Endothelial cell of hepatic sinusoid (primary cell): ENCODE measurements at regions not wholly inside any gene's neighbourhood (a gene's known extent, or its start where the extent isn't known, plus 50 kb on each side); places are given as distances from the start of the nearest gene placed in this dataset.
"Not testable (repeated sequence)": the region's sequence is repeated elsewhere in the genome, so short reads cannot be mapped to it uniquely, and the experiment has no call there.

ENCODE experiments used
- in situ Hi-C: cut with HindIII; loops from 2 replicates; pipeline ENCODE4 v1.10.0; 2017; ENCODE audit warnings: low sequenced_read_pairs

DNA sequence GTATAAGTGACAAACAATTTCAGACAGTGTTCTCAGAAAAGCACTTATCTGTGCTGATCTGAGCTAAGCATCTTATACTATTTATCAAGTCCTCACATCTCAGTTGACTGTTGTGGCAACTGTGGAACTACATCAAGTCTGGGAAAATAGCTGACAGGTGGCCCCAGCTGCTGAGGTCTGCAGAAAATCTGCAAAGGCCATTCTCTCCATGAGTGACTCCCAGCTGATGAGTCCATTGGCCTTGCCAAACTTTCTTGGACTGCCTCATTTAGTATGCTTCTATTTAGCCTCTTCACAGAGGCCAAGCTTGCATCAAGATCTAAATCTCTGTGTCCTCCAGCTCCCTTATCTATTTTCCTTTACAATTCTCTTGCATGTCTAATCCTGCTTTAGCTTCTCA is 174.5 kb upstream of the RBM19 start:
- in situ Hi-C loops, result no loop called here

DNA sequence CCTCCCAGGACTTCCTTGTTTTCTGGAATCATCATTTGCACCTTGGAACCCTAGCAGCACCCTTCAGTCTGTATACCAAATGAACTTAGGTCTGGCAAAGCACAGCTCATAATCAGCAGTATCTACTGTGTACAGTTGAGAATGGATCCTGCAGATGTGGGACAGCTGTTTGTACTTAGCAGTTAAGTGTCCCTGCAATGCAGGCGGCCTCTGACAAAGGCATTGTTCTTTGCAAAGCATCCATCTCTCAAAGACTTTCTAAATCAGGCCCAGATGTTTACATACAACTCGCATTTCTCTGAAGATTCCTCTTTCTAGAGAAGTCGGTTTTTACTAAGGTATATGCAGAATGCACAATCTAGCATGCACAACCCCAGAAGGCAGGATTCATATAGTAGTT is 170.5 kb upstream of the RBM19 start:
- in situ Hi-C loops, result no loop called here

DNA sequence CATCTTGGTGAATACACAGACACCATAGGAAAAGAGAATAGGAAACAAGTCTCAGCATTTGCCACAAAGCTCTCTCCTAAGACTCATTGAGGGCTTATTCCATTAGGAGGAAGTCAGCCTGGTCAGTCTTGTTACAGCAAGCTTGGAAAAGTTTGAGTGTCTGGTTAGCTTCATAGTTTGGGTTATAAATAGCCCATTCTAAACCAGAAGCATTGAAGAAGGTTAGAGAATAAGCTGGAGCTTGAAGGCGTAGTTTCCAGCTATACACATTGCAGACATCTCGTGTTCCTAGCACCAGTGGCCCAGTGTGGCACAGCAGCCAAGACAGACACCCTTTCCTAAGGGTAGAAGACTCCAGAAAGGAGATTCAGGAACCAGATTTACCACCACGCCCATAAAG is 168.8 kb upstream of the RBM19 start:
- in situ Hi-C loops, result no loop called here

DNA sequence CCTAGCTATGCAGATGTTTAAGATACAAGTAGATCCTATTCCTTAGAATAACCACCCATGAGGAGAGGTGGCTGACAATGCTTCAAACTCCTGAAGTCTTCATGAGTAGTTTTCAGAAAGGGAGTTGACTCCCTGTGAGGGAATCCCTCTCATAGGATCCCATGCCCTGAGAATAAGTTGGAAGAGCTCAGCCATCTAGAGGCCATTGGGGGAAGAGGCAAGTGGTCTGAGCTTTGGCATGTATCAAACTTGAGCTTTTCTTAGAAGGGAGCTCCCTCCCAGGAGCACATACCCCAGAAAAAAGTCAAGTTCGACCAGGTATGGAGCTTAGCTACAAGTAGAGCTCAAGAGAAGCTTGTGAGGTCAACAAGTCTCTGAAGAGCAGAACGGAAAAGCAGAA is 165.7 kb upstream of the RBM19 start:
- in situ Hi-C loops, result no loop called here

DNA sequence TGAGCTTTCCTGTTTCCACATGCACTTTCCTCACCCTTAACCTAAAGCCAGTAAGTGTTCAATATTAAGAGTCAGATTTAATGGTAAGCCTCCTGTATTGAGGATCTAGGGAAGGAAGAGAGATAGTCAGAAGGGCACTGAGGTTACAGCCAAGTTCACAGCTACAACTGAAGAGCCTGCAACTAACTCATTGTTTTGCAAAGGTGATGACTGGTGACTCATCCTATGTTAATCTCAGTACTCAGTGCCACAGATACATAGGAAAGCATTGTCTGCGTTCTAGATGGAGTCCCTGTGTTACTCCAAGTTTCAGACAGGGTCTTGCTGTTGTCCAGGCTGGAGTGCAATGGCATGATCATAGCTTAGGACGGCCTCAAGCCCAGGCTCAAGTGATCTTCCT is 157.0 kb upstream of the RBM19 start:
- in situ Hi-C loops, result no loop called here

DNA sequence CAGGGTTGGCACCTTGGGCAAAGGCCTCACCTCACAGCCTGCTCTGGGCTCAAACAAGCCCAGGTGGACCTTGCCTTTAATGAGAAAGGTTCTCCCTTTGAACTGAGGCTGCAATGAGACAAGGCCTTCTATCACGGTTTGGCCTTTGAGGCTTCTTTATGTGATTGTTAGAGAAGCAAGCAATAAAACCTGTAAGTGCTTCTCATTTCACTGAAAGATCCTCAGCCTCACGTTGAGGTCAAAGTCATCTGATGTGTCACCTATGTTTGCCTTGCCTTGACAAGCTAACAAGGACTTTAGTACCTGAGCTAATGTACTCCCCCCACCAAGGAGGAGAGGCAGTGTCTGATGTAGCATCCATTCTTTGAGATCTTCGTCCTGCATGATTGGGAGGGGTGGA is 155.9 kb upstream of the RBM19 start:
- in situ Hi-C loops, result no loop called here

DNA sequence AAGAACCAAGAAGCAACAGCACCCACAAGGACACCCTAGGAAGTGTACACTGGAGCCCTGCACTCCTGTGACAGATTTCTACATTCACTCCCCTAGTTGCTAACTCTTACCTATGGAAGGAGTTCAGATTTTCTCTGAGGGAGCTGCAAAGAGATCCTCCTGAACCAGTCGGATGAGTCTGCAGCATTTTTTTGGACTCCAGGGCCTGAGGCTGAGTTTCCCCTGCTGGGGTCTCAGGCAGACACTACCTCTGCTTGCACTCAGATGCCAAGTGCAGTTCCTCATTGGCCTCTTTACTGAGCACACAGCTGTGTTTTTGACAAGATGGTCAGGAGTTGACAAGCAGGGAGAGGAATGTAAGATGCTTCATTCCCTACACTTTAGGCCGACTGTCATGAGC is 153.2 kb upstream of the RBM19 start:
- in situ Hi-C loops, result no loop called here

DNA sequence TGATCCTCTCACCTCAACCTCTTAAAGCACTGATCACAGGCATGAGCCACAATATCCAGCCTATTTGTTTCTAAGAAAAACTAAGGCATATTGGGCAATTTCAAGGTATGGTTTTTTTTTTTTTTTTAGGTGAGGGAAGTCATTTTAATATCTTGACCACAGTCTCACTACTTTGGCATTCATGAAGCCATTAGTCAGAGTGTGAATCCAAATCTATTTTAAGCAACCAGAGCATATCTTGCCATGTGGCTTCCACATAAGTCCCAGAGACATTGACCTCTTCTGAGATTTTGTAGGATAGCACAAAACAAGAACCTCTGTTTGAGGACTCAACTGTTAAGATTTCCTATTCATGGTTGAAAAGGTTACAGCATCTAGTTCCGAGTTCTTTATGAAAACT is 130.3 kb upstream of the RBM19 start:
- in situ Hi-C loops, result no loop called here

DNA sequence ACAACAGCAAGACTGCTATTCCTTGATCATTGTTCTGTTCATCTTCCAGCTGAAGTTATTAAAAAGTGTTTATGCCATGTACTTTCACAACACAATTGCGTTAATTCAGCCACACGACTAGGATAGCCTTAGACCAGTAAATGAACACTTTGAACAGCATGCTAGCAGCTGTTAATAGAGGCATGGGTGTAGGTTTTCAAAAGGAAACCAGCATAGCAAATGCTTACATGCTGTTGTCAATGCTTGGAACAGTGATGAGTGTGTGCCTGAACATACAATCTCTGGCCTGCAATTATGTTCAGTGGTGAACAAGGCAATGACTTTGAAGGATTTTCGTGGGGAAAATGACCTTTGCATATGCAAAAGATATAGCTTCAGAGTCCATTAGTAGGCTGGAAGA is 127.4 kb upstream of the RBM19 start:
- in situ Hi-C loops, result no loop called here

DNA sequence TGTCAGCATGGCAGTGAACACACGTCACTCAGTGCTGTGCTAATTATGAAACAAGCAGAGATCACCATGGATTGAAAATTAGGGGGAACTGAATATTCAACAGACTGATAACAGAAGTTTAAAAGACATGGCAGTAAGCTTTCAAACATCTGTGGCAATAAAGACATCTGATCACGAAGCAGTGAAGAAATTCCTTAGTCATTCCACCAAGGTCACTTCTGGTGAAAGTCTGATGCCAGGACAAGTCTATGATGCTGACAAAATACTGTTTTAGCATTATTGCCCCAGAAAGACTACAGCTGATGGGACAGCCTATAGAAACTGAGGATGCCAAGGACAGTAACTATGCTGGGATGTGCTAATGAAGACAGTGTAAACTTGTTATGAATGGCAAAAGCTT is 126.9 kb upstream of the RBM19 start:
- in situ Hi-C loops, result no loop called here

DNA sequence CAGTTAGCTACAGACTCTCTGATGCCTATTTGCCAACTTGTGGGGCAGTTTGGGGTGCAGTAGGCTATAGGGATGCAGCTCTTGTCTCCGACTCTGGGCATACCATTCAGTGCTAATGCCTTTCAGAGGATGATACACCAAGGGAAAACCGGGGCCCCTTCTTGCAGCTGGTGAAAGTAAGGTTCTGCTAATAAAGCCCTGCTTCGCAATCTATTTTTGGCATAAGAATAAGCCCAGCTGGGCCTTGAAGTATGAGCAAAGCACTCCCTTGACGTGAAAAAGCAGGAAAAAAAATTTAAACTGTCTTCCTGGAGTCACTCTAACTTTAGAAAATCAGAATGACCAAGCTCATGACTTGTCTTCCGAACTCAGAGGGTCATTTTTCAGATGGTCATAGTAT is 124.1 kb upstream of the RBM19 start:
- in situ Hi-C loops, result no loop called here

DNA sequence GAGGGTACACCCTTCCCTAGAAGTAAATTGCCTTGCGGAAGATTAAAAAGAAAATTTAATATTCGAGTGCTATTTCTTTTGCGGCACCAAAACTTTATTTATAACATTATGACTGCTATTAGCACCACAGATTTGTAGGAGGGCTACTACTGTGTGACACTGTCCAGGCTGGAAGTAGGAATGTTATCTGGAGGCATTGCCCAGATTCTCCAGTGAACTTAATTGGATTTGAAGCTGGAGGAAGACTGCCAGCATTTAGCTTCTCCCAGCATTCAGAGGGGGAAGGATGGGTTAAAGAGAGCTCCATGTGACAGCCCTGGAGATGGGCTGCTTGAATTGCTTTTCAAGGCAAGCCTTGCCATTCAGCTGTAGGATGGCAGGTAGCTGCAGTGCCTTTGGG is 107.0 kb upstream of the RBM19 start:
- in situ Hi-C loops, result no loop called here

DNA sequence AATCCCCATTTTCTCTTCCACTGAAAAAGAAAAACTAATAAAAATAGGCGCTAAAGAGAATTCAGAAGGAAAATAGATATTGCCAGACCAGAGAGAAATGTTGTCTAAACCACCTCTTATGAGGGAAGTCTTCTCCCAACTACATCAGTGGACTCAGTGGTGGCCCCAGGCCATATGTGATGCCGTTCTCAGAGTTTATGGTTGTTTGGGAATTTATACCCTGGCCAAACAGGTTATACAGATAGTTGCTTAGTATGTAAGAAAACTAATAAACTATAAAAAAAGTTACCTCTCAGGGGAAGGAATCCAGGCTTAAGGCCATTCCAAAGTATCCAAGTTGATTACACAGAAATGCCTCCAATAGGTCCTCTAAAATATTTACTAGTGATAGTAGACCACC is 103.4 kb upstream of the RBM19 start:
- in situ Hi-C loops, result no loop called here

DNA sequence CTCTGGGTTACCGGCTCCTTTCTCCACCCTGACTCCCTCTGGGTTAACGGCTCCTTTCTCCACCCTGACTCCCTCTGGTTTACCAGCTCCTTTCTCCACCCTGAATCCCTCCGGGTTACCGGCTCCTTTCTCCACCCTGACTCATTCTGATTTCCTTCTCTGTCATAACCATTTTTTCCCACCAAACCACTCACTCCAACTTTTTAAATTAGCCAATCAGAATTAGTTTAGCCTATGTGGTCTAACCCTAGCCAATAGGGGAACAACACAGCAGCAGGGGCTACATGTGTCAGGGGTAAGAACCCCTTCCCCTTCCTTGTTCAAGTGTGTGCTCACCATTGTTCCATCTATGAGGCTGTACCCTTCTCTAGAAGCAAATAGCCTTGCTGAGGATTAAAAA is 98.4 kb upstream of the RBM19 start:
- in situ Hi-C loops, result no loop called here

DNA sequence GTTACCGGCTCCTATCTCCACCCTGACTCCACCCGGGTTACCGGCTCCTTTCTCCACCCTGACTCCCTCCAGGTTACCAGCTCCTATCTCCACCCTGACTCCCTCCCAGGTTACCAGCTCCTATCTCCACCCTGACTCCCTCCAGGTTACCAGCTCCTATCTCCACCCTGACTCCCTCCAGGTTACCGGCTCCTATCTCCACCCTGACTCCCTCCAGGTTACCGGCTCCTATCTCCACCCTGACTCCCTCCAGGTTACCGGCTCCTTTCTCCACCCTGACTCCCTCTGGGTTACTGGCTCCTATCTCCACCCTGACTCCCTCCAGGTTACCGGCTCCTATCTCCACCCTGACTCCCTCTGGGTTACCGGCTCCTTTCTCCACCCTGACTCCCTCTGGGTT is 97.9 kb upstream of the RBM19 start:
- in situ Hi-C loops, result not testable (repeated sequence)

DNA sequence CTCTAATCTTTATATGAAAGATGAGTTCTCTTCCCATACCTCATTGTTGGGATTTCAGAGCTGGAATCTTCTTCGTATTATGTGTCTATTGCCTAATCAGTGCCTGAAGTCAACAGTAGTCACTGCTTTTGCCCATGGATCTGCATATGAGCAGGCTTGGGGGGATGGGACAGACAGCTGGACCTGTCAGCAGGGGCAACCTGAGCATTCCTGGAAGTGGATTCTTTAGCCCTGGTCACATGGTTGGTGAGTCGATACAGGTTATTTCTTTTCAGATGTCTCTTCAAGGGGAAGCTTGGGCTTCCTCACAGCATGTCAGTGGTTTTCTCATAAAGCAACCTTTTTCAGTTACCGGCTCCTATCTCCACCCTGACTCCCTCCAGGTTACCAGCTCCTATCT is 97.3 kb upstream of the RBM19 start:
- in situ Hi-C loops, result no loop called here

DNA sequence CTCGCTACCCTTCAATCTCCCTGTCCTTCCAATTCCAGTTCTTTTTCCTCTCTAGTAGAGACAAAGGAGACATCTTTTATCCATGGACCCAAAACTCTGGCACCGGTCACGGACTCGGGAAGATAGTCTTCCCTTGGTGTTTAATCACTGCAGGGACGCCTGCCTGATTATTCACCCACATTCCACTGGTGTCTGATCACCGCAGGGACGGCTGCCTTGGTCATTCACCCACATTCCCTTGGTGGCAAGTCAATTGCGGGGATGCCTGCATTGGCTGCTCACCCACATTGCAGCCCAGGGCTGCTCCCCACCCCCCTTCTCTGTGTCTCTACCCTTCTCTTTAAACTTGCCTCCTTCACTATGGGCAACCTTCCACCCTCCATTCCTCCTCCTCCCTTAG is 90.2 kb upstream of the RBM19 start:
- in situ Hi-C loops, result not testable (repeated sequence)

DNA sequence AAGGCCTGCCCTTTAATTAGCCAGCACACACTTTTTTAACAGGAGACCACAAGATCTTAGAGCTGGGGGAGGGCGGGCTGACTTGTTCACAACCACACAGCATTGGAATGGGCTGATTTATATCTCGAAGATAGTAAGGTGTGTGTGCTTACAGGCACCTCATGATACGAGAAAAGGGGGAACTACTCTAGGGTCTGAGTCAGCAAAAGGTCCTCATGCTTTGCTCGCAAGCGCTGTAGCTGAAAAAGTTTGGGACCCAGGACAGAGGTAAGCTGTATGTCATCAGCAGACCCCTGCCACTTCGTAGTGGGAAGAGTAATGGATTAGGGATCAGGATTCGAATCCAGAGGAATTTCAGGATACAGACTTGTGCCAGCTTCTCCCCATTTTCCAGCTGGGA is 88.9 kb upstream of the RBM19 start:
- in situ Hi-C loops, result no loop called here

DNA sequence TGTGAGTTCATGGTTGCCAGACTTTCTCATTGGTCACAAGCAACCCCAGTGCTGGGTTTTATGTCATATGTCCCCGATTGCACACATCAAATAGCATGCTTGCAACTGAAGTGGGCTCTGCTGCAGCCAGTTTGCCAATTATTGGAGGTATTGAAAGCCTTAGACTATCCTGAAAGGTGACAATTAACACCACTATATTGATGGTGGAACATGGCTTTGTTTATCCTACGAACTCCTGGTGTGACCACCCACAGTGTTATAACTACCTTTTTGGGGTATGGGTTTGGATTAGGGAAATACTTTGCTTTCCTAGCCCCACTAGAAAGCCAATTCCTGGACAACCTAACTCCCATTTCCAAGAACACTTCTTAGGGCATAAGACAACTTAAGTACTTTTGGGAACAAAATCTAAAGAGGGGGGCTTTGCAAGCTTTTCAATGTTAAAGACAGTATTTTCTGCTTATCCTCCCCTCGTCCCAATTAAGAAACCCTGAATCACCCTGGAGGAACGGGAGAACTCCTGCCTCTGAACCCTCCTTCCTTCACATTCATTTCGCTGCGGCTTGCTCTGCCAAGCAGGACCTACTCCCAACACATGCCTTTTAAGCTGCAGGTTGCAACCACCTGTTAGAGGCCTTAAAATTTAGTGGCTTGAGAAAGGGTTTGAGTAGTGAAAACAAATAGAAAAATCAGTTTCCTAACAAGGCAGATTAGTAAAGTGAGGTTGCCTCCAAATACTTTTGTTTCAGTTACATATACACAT is 80.3 kb upstream of the RBM19 start:
- in situ Hi-C loops, result no loop called here

DNA sequence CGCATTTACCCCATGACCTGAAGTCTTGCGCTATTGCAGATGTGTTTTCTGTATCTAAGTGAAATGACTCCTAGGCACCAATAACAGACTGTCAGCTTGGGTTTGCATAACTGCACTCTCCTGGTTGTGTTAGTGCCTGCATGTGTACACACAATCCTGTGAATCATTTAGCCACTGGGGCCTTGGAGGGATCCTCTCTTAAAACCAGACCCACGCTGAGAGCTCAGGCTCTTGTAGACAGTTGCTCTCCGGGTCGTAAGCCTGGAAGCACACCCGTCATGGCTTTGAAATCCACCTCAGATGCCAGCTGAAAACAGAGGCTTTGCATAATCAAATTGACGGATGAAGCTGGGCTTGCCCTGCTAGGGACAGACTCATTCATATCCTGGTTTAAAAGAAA is 79.2 kb upstream of the RBM19 start:
- in situ Hi-C loops, result no loop called here

DNA sequence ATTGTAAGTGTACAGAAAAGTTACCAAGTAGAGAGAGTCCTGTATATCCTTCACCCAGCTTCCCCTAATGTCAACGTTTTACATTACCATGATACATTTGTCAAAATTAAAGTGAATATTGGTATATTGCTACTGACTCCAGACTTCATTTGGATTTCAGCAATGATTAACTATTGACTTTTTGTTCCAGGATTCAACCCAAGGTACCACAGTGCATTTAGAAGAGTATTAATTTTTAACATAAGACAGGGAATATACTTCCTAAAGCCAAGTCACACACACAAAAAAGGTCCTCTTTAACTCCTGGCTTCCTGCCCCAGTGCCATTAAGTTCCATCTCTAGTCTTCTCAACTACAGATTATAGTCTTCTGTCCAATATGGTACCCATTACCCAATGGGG is 75.5 kb upstream of the RBM19 start:
- in situ Hi-C loops, result no loop called here

DNA sequence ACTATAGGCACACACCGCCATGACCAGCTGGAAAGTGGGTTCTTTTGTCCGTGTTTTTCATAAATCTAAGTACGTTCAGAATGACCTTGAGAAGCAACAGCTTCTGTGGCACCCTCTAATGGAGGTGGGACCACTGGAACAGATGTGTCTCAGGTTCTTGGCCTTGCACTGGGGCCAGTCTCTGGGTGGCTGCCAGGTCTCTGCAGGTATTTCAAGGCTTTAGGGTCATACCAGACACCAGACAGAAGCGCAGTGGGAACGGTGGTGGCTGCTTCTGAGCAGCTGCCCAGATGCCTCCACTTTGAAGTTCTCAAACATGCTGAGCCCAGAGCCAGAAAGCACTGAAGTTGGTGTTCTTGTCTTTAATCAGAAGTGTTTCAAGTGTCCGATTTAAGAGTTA is 75.0 kb upstream of the RBM19 start:
- in situ Hi-C loops, result no loop called here

DNA sequence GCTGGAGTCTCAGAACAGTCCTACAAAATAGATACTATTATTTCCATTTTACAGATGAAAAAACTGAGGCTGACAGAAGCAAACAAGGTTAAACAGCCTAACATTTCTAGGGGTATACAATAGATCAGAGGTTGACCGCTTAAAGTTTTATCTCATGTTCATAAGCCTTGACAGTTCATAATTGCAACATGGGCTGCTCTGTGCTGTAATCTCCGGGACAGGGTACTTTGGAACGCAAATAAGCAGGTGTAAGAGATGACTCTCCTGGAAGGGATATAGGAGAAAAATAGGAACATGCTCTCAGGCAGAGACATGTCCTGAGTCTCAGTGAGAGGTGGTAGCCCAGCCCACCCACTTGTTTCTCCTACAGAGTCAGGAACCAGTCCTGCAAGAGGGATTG is 72.8 kb upstream of the RBM19 start:
- in situ Hi-C loops, result no loop called here
